Left lung (tissue), 4 donors: ENCODE measurements at regions not wholly inside any gene's neighbourhood (a gene's known extent, or its start where the extent isn't known, plus 50 kb on each side); places are given as distances from the start of the nearest gene placed in this dataset.

Experiments
- ATAC-seq: fragments of 200-7000 bp; cut with Tn5 transposase; one replicate; pipeline ENCODE4 v1.9.1; 2020; ENCODE audit warnings: moderate library complexity
- DNase-seq, 4 donors: peaks; one replicate each; pipeline ENCODE4 v3.0.0-alpha.2; 2013 to 2020
- H3K27ac ChIP-seq, 2 donors: fragments of 200-600 bp; sonication (generic) in 1 of 2; one replicate each; pipeline versions ENCODE4 v1.5.0 to v1.8.0; 2020 to 2021
- H3K27me3 ChIP-seq, 2 donors: fragments of 200-600 bp; sonication (generic) in 1 of 2; one replicate each; pipeline versions ENCODE4 v1.5.0 to v1.8.0; 2020 to 2021
- H3K36me3 ChIP-seq, 2 donors: fragments of 200-600 bp; sonication (generic) in 1 of 2; one replicate each; pipeline versions ENCODE4 v1.5.0 to v1.8.0; 2020 to 2021
- H3K4me1 ChIP-seq, 2 donors: fragments of 200-600 bp; one replicate each; pipeline ENCODE4 v1.8.0; 2021
- H3K4me3 ChIP-seq, 2 donors: fragments of 200-600 bp; sonication (generic) in 1 of 2; one replicate each; pipeline versions ENCODE4 v1.5.0 to v1.8.0; 2020 to 2021; ENCODE audit warnings: mild to moderate bottlenecking in 1 of 2
- H3K9me3 ChIP-seq, 2 donors: fragments of 200-600 bp; sonication (generic) in 1 of 2; one replicate each; pipeline versions ENCODE4 v1.5.0 to v1.8.0; 2020 to 2021
- intact Hi-C, 2 donors: fragments of 100-400 bp; cut with DNase I; formaldehyde crosslinking; loops; one replicate each; pipeline versions ENCODE4 v1.11.2 to v1.14.2; 2022
- TF ChIP-seq, protein P1 (sequence below), 2 donors: fragments of 200-600 bp; sonication (generic) in 1 of 2; IDR thresholded peaks; one replicate each; pipeline versions ENCODE4 v1.5.0 to v1.8.0; 2021; ENCODE audit warnings: antibody characterized with exemption in 2 of 2
- donor health status: DM: no; HTN: yes; CAD: no.
- donor health status: DM: no; HTN: no; CAD: no.

DNA sequence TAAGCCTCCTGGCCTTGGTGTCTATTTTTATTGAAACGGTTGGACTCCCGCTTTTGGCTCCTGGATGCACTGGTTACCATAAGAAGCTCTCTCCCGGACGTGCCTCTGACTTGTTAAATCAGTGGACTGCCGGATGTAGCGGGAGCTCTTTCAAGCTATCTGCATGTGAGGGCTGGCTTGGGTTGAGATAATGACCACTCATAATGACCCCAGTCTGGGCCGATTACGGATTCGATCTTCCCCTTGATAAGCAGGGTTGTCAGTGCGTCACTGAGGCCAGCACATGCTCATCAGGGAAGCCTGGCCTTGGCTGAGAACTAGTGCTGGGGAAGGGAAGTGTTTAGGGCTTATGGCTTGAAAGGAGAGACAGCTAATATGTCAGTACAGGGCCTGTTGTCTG lies 528.1 kb downstream of the CDH26 start:
- ATAC-seq (peak; percentile 15), DNase-seq (peak in 1 of 4 donors; percentile 78)
- Histone ChIP-seq H3K27ac (no peak overlapping the region), H3K4me3 (no peak overlapping the region), H3K4me1 (no peaks in the 10 kb centered on the region), H3K9me3 (no peaks in the 10 kb centered on the region), H3K36me3 (no peaks in the 10 kb centered on the region), H3K27me3 (peaks cover 0 to 8% of the 10 kb centered on the region in 2 donors)
- TF ChIP-seq, protein P1, sequence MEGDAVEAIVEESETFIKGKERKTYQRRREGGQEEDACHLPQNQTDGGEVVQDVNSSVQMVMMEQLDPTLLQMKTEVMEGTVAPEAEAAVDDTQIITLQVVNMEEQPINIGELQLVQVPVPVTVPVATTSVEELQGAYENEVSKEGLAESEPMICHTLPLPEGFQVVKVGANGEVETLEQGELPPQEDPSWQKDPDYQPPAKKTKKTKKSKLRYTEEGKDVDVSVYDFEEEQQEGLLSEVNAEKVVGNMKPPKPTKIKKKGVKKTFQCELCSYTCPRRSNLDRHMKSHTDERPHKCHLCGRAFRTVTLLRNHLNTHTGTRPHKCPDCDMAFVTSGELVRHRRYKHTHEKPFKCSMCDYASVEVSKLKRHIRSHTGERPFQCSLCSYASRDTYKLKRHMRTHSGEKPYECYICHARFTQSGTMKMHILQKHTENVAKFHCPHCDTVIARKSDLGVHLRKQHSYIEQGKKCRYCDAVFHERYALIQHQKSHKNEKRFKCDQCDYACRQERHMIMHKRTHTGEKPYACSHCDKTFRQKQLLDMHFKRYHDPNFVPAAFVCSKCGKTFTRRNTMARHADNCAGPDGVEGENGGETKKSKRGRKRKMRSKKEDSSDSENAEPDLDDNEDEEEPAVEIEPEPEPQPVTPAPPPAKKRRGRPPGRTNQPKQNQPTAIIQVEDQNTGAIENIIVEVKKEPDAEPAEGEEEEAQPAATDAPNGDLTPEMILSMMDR (IDR thresholded peaks at IDR 0.05): no peak
- intact Hi-C loops: no loop called here

DNA sequence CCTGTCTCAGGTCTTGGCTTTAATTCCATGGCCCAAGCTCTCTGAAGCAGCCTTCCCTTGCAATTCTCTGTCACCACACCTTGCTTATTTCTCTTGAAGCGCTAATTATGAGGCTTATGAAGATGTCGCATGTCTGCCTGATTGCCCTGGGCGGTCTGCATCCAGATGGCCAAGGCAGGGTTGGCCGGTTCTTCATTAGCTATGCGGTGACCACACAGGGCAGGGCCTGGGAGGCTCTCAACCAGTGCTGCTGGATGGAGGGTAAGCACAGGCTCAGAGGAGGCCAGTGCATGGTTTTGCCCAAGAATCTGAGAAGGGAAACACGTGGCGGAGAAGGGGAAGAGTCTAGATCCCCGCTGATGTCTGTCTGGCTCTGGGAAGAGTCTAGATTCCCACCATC lies 528.7 kb downstream of the CDH26 start:
- H3K27ac ChIP-seq: no peak overlapping the region
- no peak for DNase-seq
- H3K9me3 ChIP-seq: no peaks in the 10 kb centered on the region
- H3K4me3 ChIP-seq: no peak overlapping the region
- intact Hi-C loops: no loop called here
- peaks cover 0 to 8% of the 10 kb centered on the region in 2 donors for H3K27me3 ChIP-seq
- H3K36me3 ChIP-seq: no peaks in the 10 kb centered on the region
- TF ChIP-seq, protein P1 (IDR thresholded peaks at IDR 0.05): no peak
- ATAC-seq: no peak
- H3K4me1 ChIP-seq: no peaks in the 10 kb centered on the region

GRCh38 chr20:60490217-60491050 lies 532.2 kb downstream of the CDH26 start:
- no peaks in the 10 kb centered on the region for H3K9me3 ChIP-seq
- no peaks in the 10 kb centered on the region for H3K36me3 ChIP-seq
- H3K4me1 ChIP-seq: no peaks in the 10 kb centered on the region
- intact Hi-C loops: no loop called here
- ATAC-seq (no peak), DNase-seq (no peak)
- no peak overlapping the region for H3K4me3 ChIP-seq
- TF ChIP-seq, protein P1 (IDR thresholded peaks at IDR 0.05): no peak
- H3K27me3 ChIP-seq: no peaks in the 10 kb centered on the region
- no peak overlapping the region for H3K27ac ChIP-seq

GRCh38 chr20:60491051-60491581 lies 532.9 kb downstream of the CDH26 start:
- Histone ChIP-seq H3K27me3 (no peaks in the 10 kb centered on the region), H3K4me3 (no peak overlapping the region), H3K27ac (no peak overlapping the region), H3K4me1 (no peaks in the 10 kb centered on the region), H3K36me3 (no peaks in the 10 kb centered on the region), H3K9me3 (no peaks in the 10 kb centered on the region)
- TF ChIP-seq, protein P1 (IDR thresholded peaks at IDR 0.05): no peak
- peak; percentile 57 for ATAC-seq
- intact Hi-C loops: no loop called here
- DNase-seq: peak in 2 of 4 donors; percentile 80 to 88

- DNase-seq (no peak), ATAC-seq (no peak)
- TF ChIP-seq, protein P1 (IDR thresholded peaks at IDR 0.05): no peak
- intact Hi-C loops: no loop called here
- no peak overlapping the region for H3K27ac ChIP-seq
- no peaks in the 10 kb centered on the region for H3K9me3 ChIP-seq
- H3K4me1 ChIP-seq: no peaks in the 10 kb centered on the region
- no peaks in the 10 kb centered on the region for H3K27me3 ChIP-seq
- H3K4me3 ChIP-seq: no peak overlapping the region
- no peaks in the 10 kb centered on the region for H3K36me3 ChIP-seq
These were observed 536.3 kb downstream of the CDH26 start for GRCh38 chr20:60494476-60494875.
